ENCODE measurements at regions not wholly inside any gene's neighbourhood (a gene's known extent, or its start where the extent isn't known, plus 50 kb on each side); places are given as distances from the start of the nearest gene placed in this dataset.

DNA sequence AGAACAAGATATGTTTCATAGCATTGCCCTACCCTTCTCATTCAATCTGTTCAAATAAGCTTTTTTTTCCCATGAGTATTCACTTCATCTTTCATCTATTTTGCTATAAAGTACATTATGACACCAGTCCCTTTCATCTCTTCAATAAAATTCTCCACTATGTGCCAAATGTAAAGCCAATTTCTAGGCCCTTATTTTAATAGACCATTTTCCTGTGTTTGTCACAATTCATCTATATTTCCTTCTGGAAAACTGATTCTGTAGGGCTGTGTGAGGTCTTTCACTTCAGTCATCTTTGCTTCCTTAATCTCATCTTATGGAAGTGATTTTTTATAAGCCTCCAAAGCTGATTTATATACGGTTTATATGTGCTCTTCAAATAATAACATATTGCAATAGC is 992.4 kb upstream of the EYS start:
- TF ChIP-seq CTCF (conservative IDR thresholded peaks at IDR 0.05) = no peak
- no peak for TF ChIP-seq EZH2 (IDR thresholded peaks at IDR 0.05; ENCODE audit: low read depth)

All from PC-9 (cell line).